K562 (cell line): ENCODE measurements at regions not wholly inside any gene's neighbourhood (a gene's known extent, or its start where the extent isn't known, plus 50 kb on each side); places are given as distances from the start of the nearest gene placed in this dataset.
A peak's percentile ranks its signal among the peaks of the same experiment; 100 is the strongest.

ENCODE experiments used
- ATAC-seq: fragments of 200-7000 bp; cut with Tn5 transposase; 3 replicates; pipeline ENCODE4 v1.9.1; 2020; ENCODE audit warnings: moderate library complexity
- BruUV-seq: library from RNA; stranded (reverse); fragments of 400-500 nt; replicated peaks from 2 replicates; lab custom pipeline; 2021; lab: Mats Ljungman, UMichigan
- CTCF ChIA-PET: fragments of 300-600 bp; formaldehyde crosslinking; extraction: SDS; loops from one replicate; lab custom pipeline; 2021; ENCODE audit warnings: low intra/inter-chr PET ratio; lab: Yijun Ruan, JAX
- POLR2A ChIA-PET: fragments of 300-600, 350-650 bp; sonication (Branson Sonifier 250); formaldehyde crosslinking; extraction: SDS; loops from one replicate; lab custom pipeline; 2021; ENCODE audit warnings: antibody characterized with exemption, inconsistent platforms; lab: Yijun Ruan, JAX
- DNase-seq, 4 experiments: peaks; one replicate each; pipeline versions ENCODE4 v3.0.0 to v3.0.0-alpha.2; 2011 to 2018; ENCODE audit warnings: low spot score in 3 of 4, mixed read lengths in 3 of 4; ENCODE audit errors: extremely low read depth in 1 of 4
- FAIRE-seq: peaks from 2 replicates; lab custom pipeline; 2011; peaks lifted over from hg19 to GRCh38; lab: Jason Lieb, UNC
- H2AFZ ChIP-seq: 2 replicates; pipeline ENCODE4 v1.6.0; 2011; ENCODE audit warnings: low read depth, low read length, control low read depth, inconsistent platforms
- H3K27ac ChIP-seq: fragments of 200-600 bp; 3 replicates; pipeline ENCODE4 v1.8.0; 2011; ENCODE audit warnings: low read depth, mild to moderate bottlenecking, control low read depth, inconsistent platforms, low read length, moderate library complexity, mixed read lengths; ENCODE audit errors: extremely low read depth
- H3K27me3 ChIP-seq, 2 experiments: fragments of 300-600 bp in 1 of 2; 2 replicates in 1 of 2; 3 replicates in 1 of 2; pipeline versions ENCODE4 v1.6.0 to v1.8.0; 2011; ENCODE audit warnings: inconsistent platforms in 2 of 2, low read length in 2 of 2, mild to moderate bottlenecking in 1 of 2, mixed read lengths in 1 of 2, moderate library complexity in 1 of 2; ENCODE audit not compliant: control insufficient read depth in 2 of 2, insufficient read depth in 2 of 2
- H3K36me3 ChIP-seq: fragments of 300-600 bp; 3 replicates; pipeline ENCODE4 v1.8.0; 2011; ENCODE audit warnings: mild to moderate bottlenecking, low read length, inconsistent platforms; ENCODE audit not compliant: control insufficient read depth, insufficient read depth
- H3K4me1 ChIP-seq, 2 experiments: fragments of 200-600 bp in 1 of 2; replicated peaks in 1 of 2; 2 replicates in 1 of 2; 3 replicates in 1 of 2; pipeline versions ENCODE4 v1.5.1 to v1.8.0; 2011; ENCODE audit warnings: inconsistent platforms in 2 of 2, low read length in 2 of 2, mild to moderate bottlenecking in 1 of 2, mixed read lengths in 1 of 2, moderate library complexity in 1 of 2; ENCODE audit not compliant: control insufficient read depth in 2 of 2, insufficient read depth in 2 of 2
- H3K4me2 ChIP-seq: 2 replicates; pipeline ENCODE4 v1.6.1; 2011; ENCODE audit warnings: low read length, control low read depth, inconsistent platforms, mixed read lengths; ENCODE audit not compliant: insufficient read depth
- H3K4me3 ChIP-seq: fragments of 200-600 bp; sonication (generic), shearing (Covaris generic); 2 replicates; pipeline ENCODE4 v1.5.1; 2016; ENCODE audit warnings: control low read depth, inconsistent platforms
- H3K79me2 ChIP-seq: fragments of 200-600 bp; 3 replicates; pipeline ENCODE4 v1.8.0; 2011; ENCODE audit warnings: low read length, inconsistent platforms; ENCODE audit not compliant: control insufficient read depth, insufficient read depth
- H3K9ac ChIP-seq, 2 experiments: 2 replicates each; pipeline versions ENCODE4 v1.6.0 to v1.6.1; 2011; ENCODE audit warnings: low read depth in 2 of 2, low read length in 2 of 2, control low read depth in 1 of 2, inconsistent platforms in 1 of 2, mild to moderate bottlenecking in 1 of 2, mixed read lengths in 1 of 2; ENCODE audit not compliant: insufficient read depth in 1 of 2
- H3K9me1 ChIP-seq: one replicate; pipeline ENCODE4 v1.6.0; 2011; ENCODE audit warnings: inconsistent platforms, mild to moderate bottlenecking, low read length, moderate library complexity; ENCODE audit not compliant: control insufficient read depth, insufficient read depth
- H3K9me3 ChIP-seq: replicated peaks from 2 replicates; pipeline ENCODE4 v1.5.1; 2011; ENCODE audit warnings: low read depth, low read length, inconsistent platforms; ENCODE audit not compliant: control insufficient read depth, insufficient read depth
- H4K20me1 ChIP-seq: replicated peaks from 2 replicates; pipeline ENCODE4 v1.6.1; 2011; ENCODE audit warnings: low read length, inconsistent platforms, mixed read lengths; ENCODE audit not compliant: control insufficient read depth, insufficient read depth
- ARID2 ChIP-seq: fragments of 450-650 bp; IDR thresholded peaks from 2 replicates; pipeline ENCODE4 v1.6.1; 2017; ENCODE audit warnings: antibody characterized with exemption, mild to moderate bottlenecking
- ASH1L ChIP-seq: fragments of 450-650 bp; IDR thresholded peaks from 2 replicates; pipeline ENCODE4 v1.6.1; 2018; ENCODE audit warnings: borderline replicate concordance, mild to moderate bottlenecking, low read depth; ENCODE audit not compliant: partially characterized antibody
- CBFB ChIP-seq: sonication (generic); formaldehyde crosslinking; IDR thresholded peaks from 2 replicates; pipeline ENCODE4 v1.4.0; 2020; ENCODE audit warnings: mild to moderate bottlenecking, missing genetic modification reagents
- POLR2AphosphoS2 ChIP-seq: IDR thresholded peaks from 2 replicates; pipeline ENCODE4 v1.6.1; 2012; ENCODE audit warnings: low read length, improper control_type of control experiment
- POU5F1 ChIP-seq: fragments of 150-350 bp; IDR thresholded peaks from 2 replicates; pipeline ENCODE4 v1.6.1; 2014; ENCODE audit warnings: borderline replicate concordance, low read length, low read depth, mild to moderate bottlenecking; ENCODE audit not compliant: partially characterized antibody
- TCF7 ChIP-seq: sonication (generic); IDR thresholded peaks from 2 replicates; pipeline ENCODE4 v1.6.1; 2016; ENCODE audit warnings: antibody characterized with exemption, borderline replicate concordance
- ZFP36 ChIP-seq: fragments of 150-350 bp; IDR thresholded peaks from 2 replicates; pipeline ENCODE4 v1.6.1; 2018; ENCODE audit warnings: low read length, low read depth; ENCODE audit not compliant: partially characterized antibody
- WGBS: fragments of 100-300 bp; shearing (Covaris generic); methylation state at CpG from one replicate; pipeline ENCODE4 v1.1.6; 2016; ENCODE audit warnings: low coverage, mixed read lengths; ENCODE audit not compliant: insufficient coverage; ENCODE audit errors: missing lambda C conversion rate; 5-methylcytosine and 5-hydroxymethylcytosine counted together
- in situ Hi-C: fragments of 300-500 bp; cut with MboI; formaldehyde crosslinking; loops from 4 replicates; pipeline ENCODE4 v1.15.0; 2018; ENCODE audit warnings: inconsistent platforms, mixed read lengths
- intact Hi-C: fragments of 100-400 bp; cut with micrococcal nuclease; formaldehyde crosslinking; loops from 2 replicates; pipeline ENCODE4 v1.14.2; 2022
- TF ChIP-seq, protein P1 (sequence below): fragments of 450-650 bp; conservative IDR thresholded peaks from 2 replicates; pipeline ENCODE4 v1.6.1; 2016; ENCODE audit warnings: missing genetic modification characterization, low read depth, mild to moderate bottlenecking, missing compliant biosample characterization, moderate library complexity
- TF ChIP-seq, protein P2 (sequence below): fragments of 200-600 bp; sonication (generic); IDR thresholded peaks from one replicate; pipeline ENCODE4 v1.6.1; 2012; ENCODE audit warnings: mild to moderate bottlenecking, low read depth, low read length, inconsistent platforms
- TF ChIP-seq, protein P3 (sequence below): fragments of 250-450 bp; sonication (Bioruptor Pico); IDR thresholded peaks from 2 replicates; pipeline ENCODE4 v1.8.0; 2022; ENCODE audit warnings: inconsistent platforms, mild to moderate bottlenecking, moderate library complexity, borderline replicate concordance

DNA sequence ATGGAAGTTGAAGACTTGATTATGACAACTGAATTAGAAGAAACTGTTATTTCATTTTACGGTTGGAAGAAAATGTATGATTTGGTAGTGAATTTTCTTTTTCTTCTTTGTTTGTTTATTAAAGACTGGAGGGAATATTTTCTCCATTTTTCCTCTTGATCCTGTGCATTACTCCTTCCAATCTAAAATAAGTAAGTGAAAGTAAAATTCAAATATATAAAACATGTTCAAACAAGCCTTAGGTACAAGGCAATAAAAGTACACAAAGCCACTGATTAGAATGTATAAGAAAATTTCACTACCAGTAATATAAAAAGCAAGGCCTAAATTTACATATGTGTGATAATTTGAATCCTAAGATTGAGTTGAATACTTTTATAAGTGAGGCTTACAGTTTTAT is 181.2 kb upstream of the MME start:
- no peaks in the 10 kb centered on the region for H3K9me1 ChIP-seq
- WGBS = 31% methylated on average over 1 of the region's 1 CpG
- H3K4me1 ChIP-seq = no peaks in the 10 kb centered on the region
- no peaks in the 10 kb centered on the region for H3K36me3 ChIP-seq
- H4K20me1 ChIP-seq = no peaks in the 10 kb centered on the region
- H3K9me3 ChIP-seq = no peaks in the 10 kb centered on the region
- FAIRE-seq (no peak), DNase-seq (no peak), ATAC-seq (no peak)
- ChIA-PET CTCF (no interaction called here), POLR2A (no interaction called here)
- no peaks in the 10 kb centered on the region for H3K27me3 ChIP-seq
- BruUV-seq = no TSS peak
- no peaks in the 10 kb centered on the region for H3K79me2 ChIP-seq
- no peak overlapping the region for H3K4me3 ChIP-seq
- peak overlapping the region; percentile 44; the same call in 1 of the 2 replicates for H2AFZ ChIP-seq
- no peak overlapping the region for H3K27ac ChIP-seq
- H3K9ac ChIP-seq = no peak overlapping the region
- no peak overlapping the region for H3K4me2 ChIP-seq
- intact Hi-C loops (no loop called here), in situ Hi-C loops (no loop called here)
- TF ChIP-seq ASH1L (no peak), POLR2AphosphoS2 (no peak), CBFB (no peak), ZFP36 (no peak), TCF7 (no peak), POU5F1 (no peak), ARID2 (no peak)
- TF ChIP-seq, protein P1, sequence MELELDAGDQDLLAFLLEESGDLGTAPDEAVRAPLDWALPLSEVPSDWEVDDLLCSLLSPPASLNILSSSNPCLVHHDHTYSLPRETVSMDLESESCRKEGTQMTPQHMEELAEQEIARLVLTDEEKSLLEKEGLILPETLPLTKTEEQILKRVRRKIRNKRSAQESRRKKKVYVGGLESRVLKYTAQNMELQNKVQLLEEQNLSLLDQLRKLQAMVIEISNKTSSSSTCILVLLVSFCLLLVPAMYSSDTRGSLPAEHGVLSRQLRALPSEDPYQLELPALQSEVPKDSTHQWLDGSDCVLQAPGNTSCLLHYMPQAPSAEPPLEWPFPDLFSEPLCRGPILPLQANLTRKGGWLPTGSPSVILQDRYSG (tag) = no peak
- TF ChIP-seq, protein P2, sequence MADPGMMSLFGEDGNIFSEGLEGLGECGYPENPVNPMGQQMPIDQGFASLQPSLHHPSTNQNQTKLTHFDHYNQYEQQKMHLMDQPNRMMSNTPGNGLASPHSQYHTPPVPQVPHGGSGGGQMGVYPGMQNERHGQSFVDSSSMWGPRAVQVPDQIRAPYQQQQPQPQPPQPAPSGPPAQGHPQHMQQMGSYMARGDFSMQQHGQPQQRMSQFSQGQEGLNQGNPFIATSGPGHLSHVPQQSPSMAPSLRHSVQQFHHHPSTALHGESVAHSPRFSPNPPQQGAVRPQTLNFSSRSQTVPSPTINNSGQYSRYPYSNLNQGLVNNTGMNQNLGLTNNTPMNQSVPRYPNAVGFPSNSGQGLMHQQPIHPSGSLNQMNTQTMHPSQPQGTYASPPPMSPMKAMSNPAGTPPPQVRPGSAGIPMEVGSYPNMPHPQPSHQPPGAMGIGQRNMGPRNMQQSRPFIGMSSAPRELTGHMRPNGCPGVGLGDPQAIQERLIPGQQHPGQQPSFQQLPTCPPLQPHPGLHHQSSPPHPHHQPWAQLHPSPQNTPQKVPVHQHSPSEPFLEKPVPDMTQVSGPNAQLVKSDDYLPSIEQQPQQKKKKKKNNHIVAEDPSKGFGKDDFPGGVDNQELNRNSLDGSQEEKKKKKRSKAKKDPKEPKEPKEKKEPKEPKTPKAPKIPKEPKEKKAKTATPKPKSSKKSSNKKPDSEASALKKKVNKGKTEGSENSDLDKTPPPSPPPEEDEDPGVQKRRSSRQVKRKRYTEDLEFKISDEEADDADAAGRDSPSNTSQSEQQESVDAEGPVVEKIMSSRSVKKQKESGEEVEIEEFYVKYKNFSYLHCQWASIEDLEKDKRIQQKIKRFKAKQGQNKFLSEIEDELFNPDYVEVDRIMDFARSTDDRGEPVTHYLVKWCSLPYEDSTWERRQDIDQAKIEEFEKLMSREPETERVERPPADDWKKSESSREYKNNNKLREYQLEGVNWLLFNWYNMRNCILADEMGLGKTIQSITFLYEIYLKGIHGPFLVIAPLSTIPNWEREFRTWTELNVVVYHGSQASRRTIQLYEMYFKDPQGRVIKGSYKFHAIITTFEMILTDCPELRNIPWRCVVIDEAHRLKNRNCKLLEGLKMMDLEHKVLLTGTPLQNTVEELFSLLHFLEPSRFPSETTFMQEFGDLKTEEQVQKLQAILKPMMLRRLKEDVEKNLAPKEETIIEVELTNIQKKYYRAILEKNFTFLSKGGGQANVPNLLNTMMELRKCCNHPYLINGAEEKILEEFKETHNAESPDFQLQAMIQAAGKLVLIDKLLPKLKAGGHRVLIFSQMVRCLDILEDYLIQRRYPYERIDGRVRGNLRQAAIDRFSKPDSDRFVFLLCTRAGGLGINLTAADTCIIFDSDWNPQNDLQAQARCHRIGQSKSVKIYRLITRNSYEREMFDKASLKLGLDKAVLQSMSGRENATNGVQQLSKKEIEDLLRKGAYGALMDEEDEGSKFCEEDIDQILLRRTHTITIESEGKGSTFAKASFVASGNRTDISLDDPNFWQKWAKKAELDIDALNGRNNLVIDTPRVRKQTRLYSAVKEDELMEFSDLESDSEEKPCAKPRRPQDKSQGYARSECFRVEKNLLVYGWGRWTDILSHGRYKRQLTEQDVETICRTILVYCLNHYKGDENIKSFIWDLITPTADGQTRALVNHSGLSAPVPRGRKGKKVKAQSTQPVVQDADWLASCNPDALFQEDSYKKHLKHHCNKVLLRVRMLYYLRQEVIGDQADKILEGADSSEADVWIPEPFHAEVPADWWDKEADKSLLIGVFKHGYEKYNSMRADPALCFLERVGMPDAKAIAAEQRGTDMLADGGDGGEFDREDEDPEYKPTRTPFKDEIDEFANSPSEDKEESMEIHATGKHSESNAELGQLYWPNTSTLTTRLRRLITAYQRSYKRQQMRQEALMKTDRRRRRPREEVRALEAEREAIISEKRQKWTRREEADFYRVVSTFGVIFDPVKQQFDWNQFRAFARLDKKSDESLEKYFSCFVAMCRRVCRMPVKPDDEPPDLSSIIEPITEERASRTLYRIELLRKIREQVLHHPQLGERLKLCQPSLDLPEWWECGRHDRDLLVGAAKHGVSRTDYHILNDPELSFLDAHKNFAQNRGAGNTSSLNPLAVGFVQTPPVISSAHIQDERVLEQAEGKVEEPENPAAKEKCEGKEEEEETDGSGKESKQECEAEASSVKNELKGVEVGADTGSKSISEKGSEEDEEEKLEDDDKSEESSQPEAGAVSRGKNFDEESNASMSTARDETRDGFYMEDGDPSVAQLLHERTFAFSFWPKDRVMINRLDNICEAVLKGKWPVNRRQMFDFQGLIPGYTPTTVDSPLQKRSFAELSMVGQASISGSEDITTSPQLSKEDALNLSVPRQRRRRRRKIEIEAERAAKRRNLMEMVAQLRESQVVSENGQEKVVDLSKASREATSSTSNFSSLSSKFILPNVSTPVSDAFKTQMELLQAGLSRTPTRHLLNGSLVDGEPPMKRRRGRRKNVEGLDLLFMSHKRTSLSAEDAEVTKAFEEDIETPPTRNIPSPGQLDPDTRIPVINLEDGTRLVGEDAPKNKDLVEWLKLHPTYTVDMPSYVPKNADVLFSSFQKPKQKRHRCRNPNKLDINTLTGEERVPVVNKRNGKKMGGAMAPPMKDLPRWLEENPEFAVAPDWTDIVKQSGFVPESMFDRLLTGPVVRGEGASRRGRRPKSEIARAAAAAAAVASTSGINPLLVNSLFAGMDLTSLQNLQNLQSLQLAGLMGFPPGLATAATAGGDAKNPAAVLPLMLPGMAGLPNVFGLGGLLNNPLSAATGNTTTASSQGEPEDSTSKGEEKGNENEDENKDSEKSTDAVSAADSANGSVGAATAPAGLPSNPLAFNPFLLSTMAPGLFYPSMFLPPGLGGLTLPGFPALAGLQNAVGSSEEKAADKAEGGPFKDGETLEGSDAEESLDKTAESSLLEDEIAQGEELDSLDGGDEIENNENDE = no peak
- TF ChIP-seq, protein P3, sequence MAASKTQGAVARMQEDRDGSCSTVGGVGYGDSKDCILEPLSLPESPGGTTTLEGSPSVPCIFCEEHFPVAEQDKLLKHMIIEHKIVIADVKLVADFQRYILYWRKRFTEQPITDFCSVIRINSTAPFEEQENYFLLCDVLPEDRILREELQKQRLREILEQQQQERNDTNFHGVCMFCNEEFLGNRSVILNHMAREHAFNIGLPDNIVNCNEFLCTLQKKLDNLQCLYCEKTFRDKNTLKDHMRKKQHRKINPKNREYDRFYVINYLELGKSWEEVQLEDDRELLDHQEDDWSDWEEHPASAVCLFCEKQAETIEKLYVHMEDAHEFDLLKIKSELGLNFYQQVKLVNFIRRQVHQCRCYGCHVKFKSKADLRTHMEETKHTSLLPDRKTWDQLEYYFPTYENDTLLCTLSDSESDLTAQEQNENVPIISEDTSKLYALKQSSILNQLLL (CRISPR knock-in tag) = no peak
